ENCODE measurements at regions not wholly inside any gene's neighbourhood (a gene's known extent, or its start where the extent isn't known, plus 50 kb on each side); places are given as distances from the start of the nearest gene placed in this dataset.

DNA sequence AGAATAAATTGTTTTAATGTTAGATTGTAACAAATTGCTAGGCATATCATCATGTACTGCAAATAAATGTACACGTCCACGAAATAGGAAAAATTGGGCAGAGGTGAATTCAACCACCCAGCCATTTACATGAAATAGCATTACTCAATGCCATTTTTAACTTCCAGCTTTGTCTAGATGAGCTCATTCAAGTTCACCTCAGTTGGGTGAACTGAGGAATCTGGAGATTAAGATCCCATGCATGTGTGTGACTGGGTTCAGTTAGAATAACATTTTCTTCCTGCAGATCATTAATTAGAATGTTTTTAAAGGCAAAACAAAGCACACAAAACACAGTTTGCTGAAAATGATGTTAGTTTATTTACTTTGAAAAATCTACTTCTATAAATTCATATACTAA is 767.8 kb upstream of the GOLIM4 start:
- Mint-ChIP-seq H3K27ac (no peak overlapping the region), H3K27me3 (ENCODE audit: insufficient read depth) (peaks cover 2% of the 10 kb centered on the region; the same call in 1 of the 2 replicates), H3K9me3 (no peaks in the 10 kb centered on the region), H3K36me3 (ENCODE audit: low read depth) (no peaks in the 10 kb centered on the region), H3K4me1 (ENCODE audit: low read depth) (no peaks in the 10 kb centered on the region), H3K4me3 (no peak overlapping the region)
- DNase-seq, result no peak
- TF ChIP-seq, protein P1, sequence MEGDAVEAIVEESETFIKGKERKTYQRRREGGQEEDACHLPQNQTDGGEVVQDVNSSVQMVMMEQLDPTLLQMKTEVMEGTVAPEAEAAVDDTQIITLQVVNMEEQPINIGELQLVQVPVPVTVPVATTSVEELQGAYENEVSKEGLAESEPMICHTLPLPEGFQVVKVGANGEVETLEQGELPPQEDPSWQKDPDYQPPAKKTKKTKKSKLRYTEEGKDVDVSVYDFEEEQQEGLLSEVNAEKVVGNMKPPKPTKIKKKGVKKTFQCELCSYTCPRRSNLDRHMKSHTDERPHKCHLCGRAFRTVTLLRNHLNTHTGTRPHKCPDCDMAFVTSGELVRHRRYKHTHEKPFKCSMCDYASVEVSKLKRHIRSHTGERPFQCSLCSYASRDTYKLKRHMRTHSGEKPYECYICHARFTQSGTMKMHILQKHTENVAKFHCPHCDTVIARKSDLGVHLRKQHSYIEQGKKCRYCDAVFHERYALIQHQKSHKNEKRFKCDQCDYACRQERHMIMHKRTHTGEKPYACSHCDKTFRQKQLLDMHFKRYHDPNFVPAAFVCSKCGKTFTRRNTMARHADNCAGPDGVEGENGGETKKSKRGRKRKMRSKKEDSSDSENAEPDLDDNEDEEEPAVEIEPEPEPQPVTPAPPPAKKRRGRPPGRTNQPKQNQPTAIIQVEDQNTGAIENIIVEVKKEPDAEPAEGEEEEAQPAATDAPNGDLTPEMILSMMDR (IDR thresholded peaks at IDR 0.05), result no peak

DNA sequence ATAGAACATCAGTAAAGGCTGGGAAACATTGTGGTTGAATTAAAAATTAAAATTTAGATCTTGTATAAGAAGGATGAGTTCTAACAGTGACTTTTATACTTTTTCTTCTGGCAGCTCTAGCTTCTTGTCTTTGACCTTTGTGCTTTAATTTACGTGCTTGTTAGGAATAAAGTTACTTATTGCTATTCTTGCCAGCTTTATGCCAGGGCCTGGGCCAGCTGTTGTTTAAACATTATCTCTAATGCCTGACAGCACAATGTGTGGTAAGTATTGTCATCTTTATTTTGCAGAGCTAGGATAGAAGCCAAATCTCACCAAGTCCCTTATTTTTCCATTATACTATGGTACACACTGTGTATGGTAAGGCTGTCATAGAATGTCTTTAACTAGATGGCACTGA is 766.7 kb upstream of the GOLIM4 start:
- Mint-ChIP-seq H3K9me3 (no peaks in the 10 kb centered on the region), H3K36me3 (ENCODE audit: low read depth) (no peaks in the 10 kb centered on the region), H3K4me3 (no peak overlapping the region), H3K4me1 (ENCODE audit: low read depth) (no peaks in the 10 kb centered on the region), H3K27ac (no peak overlapping the region), H3K27me3 (ENCODE audit: insufficient read depth) (peaks cover 2% of the 10 kb centered on the region; the same call in 1 of the 2 replicates)
- DNase-seq, result no peak
- TF ChIP-seq, protein P1 (IDR thresholded peaks at IDR 0.05), result no peak

DNA sequence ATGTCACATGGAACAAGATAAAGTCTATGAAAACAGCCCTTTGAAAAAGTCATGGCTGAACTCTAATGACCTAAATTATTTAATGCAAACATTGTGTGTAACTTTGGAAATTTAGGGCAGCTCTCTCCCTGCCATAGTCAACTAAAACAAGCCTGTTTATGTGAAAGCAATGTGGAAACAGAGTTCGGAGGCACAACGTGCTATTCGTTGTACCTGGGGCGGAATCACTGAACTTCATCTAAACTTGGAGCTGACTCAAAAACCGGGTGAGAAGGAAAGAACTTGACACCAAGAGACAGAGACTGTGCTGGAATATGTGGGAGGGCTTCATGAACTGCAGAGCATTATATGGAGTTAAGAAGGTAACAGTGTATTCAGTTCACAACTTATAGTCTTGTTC is 764.9 kb upstream of the GOLIM4 start:
- TF ChIP-seq, protein P1 (IDR thresholded peaks at IDR 0.05), result no peak
- Mint-ChIP-seq H3K4me1 (ENCODE audit: low read depth) (no peaks in the 10 kb centered on the region), H3K4me3 (no peak overlapping the region), H3K9me3 (no peaks in the 10 kb centered on the region; the same call in 1 of the 2 replicates), H3K27ac (no peak overlapping the region), H3K27me3 (ENCODE audit: insufficient read depth) (peaks cover 2% of the 10 kb centered on the region; the same call in 1 of the 2 replicates), H3K36me3 (ENCODE audit: low read depth) (no peaks in the 10 kb centered on the region)
- no peak for DNase-seq

DNA sequence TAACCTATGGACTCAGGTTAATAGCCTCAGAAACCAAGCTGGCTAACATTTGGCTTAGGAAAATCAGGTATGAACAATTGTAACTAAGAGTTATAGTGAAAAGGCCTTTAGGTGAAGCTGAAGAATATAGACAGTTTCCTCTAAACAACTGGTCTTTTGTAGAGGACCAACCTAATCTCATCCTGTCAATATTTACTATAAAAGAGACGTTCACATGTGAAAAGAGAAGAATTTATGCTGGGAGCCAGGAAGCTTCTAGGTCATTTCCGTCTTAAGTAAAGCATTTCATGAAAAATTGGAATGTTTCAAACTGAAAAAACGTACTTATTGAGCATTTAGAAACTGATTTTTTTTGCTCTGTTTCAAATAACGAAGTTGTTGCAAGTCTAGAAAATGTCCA is 764.3 kb upstream of the GOLIM4 start:
- no peak overlapping the region for H3K4me3 Mint-ChIP-seq
- peaks cover 2% of the 10 kb centered on the region; the same call in 1 of the 2 replicates for H3K27me3 Mint-ChIP-seq (ENCODE audit: insufficient read depth)
- TF ChIP-seq, protein P1 (IDR thresholded peaks at IDR 0.05), result no peak
- no peaks in the 10 kb centered on the region for H3K4me1 Mint-ChIP-seq (ENCODE audit: low read depth)
- no peaks in the 10 kb centered on the region for H3K36me3 Mint-ChIP-seq (ENCODE audit: low read depth)
- H3K9me3 Mint-ChIP-seq, result no peaks in the 10 kb centered on the region; the same call in 1 of the 2 replicates
- H3K27ac Mint-ChIP-seq, result no peak overlapping the region
- DNase-seq, result no peak

DNA sequence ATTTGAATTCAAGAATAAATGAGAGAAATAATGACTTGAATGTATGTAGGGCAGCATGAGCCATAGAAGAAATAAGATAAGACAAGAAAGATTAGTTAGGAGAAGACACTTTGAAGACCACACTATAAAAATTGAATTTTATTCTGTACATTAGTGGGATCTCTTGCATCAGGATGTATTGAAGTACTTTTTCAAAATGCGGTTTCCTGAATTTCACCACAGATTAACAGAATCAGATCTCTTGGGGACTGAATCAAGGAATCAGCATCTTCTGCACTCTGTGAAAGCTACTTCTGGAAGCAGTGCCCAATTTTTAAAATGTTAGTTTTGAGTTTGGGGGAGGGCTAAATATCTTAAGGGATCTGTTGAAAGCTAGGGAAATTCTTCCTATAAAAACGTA is 763.9 kb upstream of the GOLIM4 start:
- no peak overlapping the region for H3K27ac Mint-ChIP-seq
- no peaks in the 10 kb centered on the region; the same call in 1 of the 2 replicates for H3K9me3 Mint-ChIP-seq
- H3K27me3 Mint-ChIP-seq (ENCODE audit: insufficient read depth), result peaks cover 2% of the 10 kb centered on the region; the same call in 1 of the 2 replicates
- TF ChIP-seq, protein P1 (IDR thresholded peaks at IDR 0.05), result no peak
- H3K4me1 Mint-ChIP-seq (ENCODE audit: low read depth), result no peaks in the 10 kb centered on the region
- H3K4me3 Mint-ChIP-seq, result no peak overlapping the region
- DNase-seq, result no peak
- no peaks in the 10 kb centered on the region for H3K36me3 Mint-ChIP-seq (ENCODE audit: low read depth)

DNA sequence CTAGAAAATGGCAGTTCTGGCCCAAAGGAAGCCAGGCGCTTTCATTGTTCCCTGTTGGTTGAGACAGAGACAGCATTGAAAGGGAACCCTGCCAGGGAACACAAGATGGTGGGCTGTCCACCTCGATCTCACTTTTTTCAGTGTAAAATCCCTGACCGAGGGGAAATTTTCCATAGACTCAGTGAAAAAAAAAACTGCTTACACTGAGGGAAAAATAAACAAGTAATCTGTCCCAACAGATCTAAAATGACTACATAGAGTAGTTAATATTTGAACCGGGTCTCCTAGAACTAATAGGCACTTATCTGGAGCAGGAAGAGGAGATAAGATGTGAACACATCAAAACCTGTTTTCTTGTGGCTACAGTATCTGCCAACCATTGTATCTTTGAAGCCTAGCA is 763.4 kb upstream of the GOLIM4 start:
- DNase-seq, result no peak
- TF ChIP-seq, protein P1 (IDR thresholded peaks at IDR 0.05), result no peak
- Mint-ChIP-seq H3K9me3 (no peaks in the 10 kb centered on the region; the same call in 1 of the 2 replicates), H3K36me3 (ENCODE audit: low read depth) (no peaks in the 10 kb centered on the region), H3K27me3 (ENCODE audit: insufficient read depth) (peaks cover 2% of the 10 kb centered on the region; the same call in 1 of the 2 replicates), H3K27ac (no peak overlapping the region), H3K4me1 (ENCODE audit: low read depth) (no peaks in the 10 kb centered on the region), H3K4me3 (no peak overlapping the region)
